ENCODE measurements at regions not wholly inside any gene's neighbourhood (a gene's known extent, or its start where the extent isn't known, plus 50 kb on each side); places are given as distances from the start of the nearest gene placed in this dataset.

- H3K4me3 ChIP-seq (ENCODE audit: low read length): no peak overlapping the region
These were observed 932.6 kb upstream of the TMEM132C start for GRCh38 chr12:127334365-127334764.

GRCh38 chr12:127334912-127335644, 931.9 kb upstream of the TMEM132C start:
- DNase-seq (ENCODE audit: low read depth): no peak
- TF ChIP-seq CTCF (IDR thresholded peaks at IDR 0.05; ENCODE audit: insufficient read depth, low read depth, low read length, missing control alignments): no peak

More at GRCh38 chr12:127334365-127334764, 932.6 kb upstream of the TMEM132C start:
- no peak for DNase-seq (ENCODE audit: low read depth)
- no peak for TF ChIP-seq CTCF (IDR thresholded peaks at IDR 0.05; ENCODE audit: insufficient read depth, low read depth, low read length, missing control alignments)

GRCh38 chr12:127336416-127336815, 930.6 kb upstream of the TMEM132C start:
- no peak for TF ChIP-seq CTCF (IDR thresholded peaks at IDR 0.05; ENCODE audit: insufficient read depth, low read depth, low read length, missing control alignments)
- H3K4me3 ChIP-seq (ENCODE audit: low read length): no peak overlapping the region
- peak; percentile 75 for DNase-seq (ENCODE audit: low read depth)

More at GRCh38 chr12:127334912-127335644, 931.9 kb upstream of the TMEM132C start:
- H3K4me3 ChIP-seq (ENCODE audit: low read length): no peak overlapping the region

- TF ChIP-seq CTCF (IDR thresholded peaks at IDR 0.05; ENCODE audit: insufficient read depth, low read depth, low read length, missing control alignments): no peak
- no peak for DNase-seq (ENCODE audit: low read depth)
- H3K4me3 ChIP-seq (ENCODE audit: low read length): no peak overlapping the region
These were observed 927.9 kb upstream of the TMEM132C start for GRCh38 chr12:127339065-127339464.

- H3K4me3 ChIP-seq (ENCODE audit: low read length): no peak overlapping the region
- DNase-seq (ENCODE audit: low read depth): no peak
- no peak for TF ChIP-seq CTCF (IDR thresholded peaks at IDR 0.05; ENCODE audit: insufficient read depth, low read depth, low read length, missing control alignments)
These were observed 926.6 kb upstream of the TMEM132C start for GRCh38 chr12:127340381-127340780.

- no peak for TF ChIP-seq CTCF (IDR thresholded peaks at IDR 0.05; ENCODE audit: insufficient read depth, low read depth, low read length, missing control alignments)
- no peak overlapping the region for H3K4me3 ChIP-seq (ENCODE audit: low read length)
- no peak for DNase-seq (ENCODE audit: low read depth)
These were observed 924.1 kb upstream of the TMEM132C start for GRCh38 chr12:127342861-127343260.

GRCh38 chr12:127343940-127344339, 923.0 kb upstream of the TMEM132C start:
- H3K4me3 ChIP-seq (ENCODE audit: low read length): no peak overlapping the region
- TF ChIP-seq CTCF (IDR thresholded peaks at IDR 0.05; ENCODE audit: insufficient read depth, low read depth, low read length, missing control alignments): no peak
- no peak for DNase-seq (ENCODE audit: low read depth)

Data from epithelial cell of esophagus (primary cell).